Epithelial cell of esophagus (primary cell): ENCODE measurements at regions not wholly inside any gene's neighbourhood (a gene's known extent, or its start where the extent isn't known, plus 50 kb on each side); places are given as distances from the start of the nearest gene placed in this dataset.
A peak's percentile ranks its signal among the peaks of the same experiment; 100 is the strongest.

Experiments used
- DNase-seq: peaks from one replicate; pipeline ENCODE4 v3.0.0; 2010; ENCODE audit warnings: low read depth
- H3K4me3 ChIP-seq: 2 replicates; pipeline ENCODE4 v1.5.1; 2011; ENCODE audit warnings: mild to moderate bottlenecking, low read length, control low read depth
- CTCF ChIP-seq: IDR thresholded peaks from 2 replicates; pipeline ENCODE4 v1.5.1; 2011; ENCODE audit warnings: low read depth, mild to moderate bottlenecking, low read length, control low read depth, inconsistent platforms; ENCODE audit not compliant: insufficient read depth; ENCODE audit errors: missing control alignments

- H3K4me3 ChIP-seq: peak overlapping the region; percentile 66
- TF ChIP-seq CTCF: no peak
- no peak for DNase-seq
These were observed 70.9 kb downstream of the HFE start for GRCh38 chr6:26158076-26158580.

GRCh38 chr6:26158581-26159356 is 71.5 kb downstream of the HFE start:
- peak overlapping the region; percentile 66 for H3K4me3 ChIP-seq
- TF ChIP-seq CTCF: no peak
- peak; percentile 64 for DNase-seq

DNA sequence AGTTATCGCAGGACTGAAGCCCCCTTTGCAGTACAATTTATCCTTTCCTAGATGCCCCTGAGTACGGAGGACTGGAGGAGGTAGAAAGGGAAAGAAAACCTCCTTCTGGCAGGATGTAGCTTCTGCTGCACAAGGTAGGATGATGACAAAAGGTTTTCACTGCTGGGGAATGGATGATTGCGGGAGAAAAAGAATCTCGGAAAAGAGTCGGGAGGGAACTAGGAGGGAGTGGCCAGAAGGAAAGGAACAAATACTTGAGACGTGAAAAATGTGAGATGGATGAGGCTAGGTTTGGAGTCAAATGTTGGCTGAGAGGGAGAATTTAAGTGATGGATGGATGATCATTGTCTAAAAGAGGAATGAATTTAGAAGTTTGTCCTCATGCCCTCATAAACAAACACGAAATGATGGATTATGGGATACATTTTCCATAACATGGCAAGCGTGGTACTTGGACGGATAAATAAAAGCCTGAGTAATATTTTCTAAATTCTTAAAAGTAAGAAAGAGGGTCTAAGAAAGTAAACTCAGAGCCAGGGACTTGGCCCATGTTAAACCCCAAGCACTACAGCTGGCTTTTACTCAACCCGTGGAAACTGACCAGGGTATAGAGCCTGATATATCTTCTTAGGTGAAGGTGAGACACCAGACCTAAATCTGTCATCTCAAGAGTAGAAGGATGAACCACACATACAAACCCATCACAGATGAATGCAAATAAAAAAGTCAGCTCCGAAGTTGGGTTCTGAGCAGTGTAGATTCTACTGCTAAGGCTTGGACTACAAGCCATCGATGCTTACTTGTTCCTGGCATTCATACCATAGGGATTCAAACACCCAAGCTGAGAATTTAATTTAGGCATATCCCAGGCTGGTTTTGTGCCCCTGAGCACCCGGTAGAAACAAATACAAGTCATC is 72.4 kb downstream of the HFE start:
- TF ChIP-seq CTCF: no peak
- H3K4me3 ChIP-seq: peak overlapping the region; percentile 66
- DNase-seq: peak; percentile 44

DNA sequence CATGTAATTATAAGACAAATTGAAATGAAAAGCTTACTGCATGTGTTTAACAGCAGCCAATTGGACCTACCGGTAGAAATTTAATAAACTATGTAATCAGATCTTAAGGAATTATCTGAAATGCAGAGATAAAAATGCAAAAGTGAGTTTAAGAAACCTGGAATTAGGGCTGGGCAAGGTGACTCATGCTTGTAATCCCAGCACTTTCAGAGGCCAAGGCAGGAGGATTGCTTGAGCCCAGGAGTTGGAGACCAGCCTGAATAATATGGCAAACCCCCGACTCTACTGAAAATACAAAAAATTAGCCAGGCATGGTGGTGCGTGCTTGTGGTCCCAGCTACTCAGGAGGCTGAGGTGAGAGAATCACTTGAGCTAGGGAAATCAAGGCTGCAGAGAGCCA is 74.1 kb downstream of the HFE start:
- DNase-seq: no peak
- TF ChIP-seq CTCF: no peak
- no peak overlapping the region for H3K4me3 ChIP-seq

GRCh38 chr6:26162399-26162798 is 75.2 kb downstream of the HFE start:
- DNase-seq: no peak
- TF ChIP-seq CTCF: no peak
- H3K4me3 ChIP-seq: no peak overlapping the region

DNA sequence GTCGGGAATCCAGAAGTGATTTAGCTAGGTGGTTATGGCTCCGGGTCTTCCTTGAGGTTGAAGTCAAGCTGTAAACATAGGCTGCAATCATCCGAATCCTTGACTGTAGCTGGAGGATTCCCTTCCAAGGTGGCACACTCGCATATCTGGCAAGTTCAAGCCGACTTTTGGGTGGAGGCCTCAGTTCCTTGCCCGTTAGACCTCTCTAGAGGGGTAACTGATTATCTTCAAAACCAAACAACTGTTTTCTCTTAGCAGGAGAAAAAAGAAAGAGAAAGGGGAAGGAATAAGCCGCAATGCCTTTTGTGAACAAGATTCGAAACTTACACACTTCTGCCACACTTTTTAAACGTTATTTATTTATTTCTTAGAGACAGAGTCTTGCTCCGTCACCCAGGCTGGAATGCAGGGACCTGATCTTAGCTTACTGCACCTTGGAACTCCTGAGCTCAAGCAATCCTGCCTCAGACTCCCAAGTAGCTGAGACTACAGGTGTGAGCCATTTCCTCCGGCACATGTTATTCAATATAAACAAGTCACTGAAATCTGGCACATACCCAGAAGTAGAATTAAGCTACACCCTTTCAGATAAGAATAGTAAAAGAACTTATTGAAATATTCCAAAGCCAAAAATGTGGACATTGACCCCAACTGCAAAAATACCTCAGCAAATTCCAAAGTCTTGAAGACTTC is 76.3 kb downstream of the HFE start:
- DNase-seq: no peak
- H3K4me3 ChIP-seq: no peak overlapping the region
- TF ChIP-seq CTCF: no peak
